K562 (cell line): ENCODE measurements at regions not wholly inside any gene's neighbourhood (a gene's known extent, or its start where the extent isn't known, plus 50 kb on each side); places are given as distances from the start of the nearest gene placed in this dataset.
A peak's percentile ranks its signal among the peaks of the same experiment; 100 is the strongest.

Source experiments
- ATF7 ChIP-seq: fragments of 450-650 bp; IDR thresholded peaks from 2 replicates; pipeline ENCODE4 v1.7.1; 2014; ENCODE audit warnings: mild to moderate bottlenecking, moderate library complexity
- BRCA1 ChIP-seq, 2 experiments: fragments of 450-650 bp in 1 of 2; sonication (generic) in 1 of 2; formaldehyde crosslinking in 1 of 2; IDR thresholded peaks; 2 replicates each; pipeline versions ENCODE4 v1.5.0 to v1.6.1; 2017 to 2020; ENCODE audit warnings: mild to moderate bottlenecking in 1 of 2, missing genetic modification reagents in 1 of 2
- CAMTA2 ChIP-seq: fragments of 250-450 bp; sonication (Bioruptor Pico); conservative IDR thresholded peaks from 2 replicates; pipeline ENCODE4 v1.5.1; 2022
- CEBPZ ChIP-seq: fragments of 150-350 bp; IDR thresholded peaks from 2 replicates; pipeline ENCODE4 v1.6.1; 2014; ENCODE audit warnings: low read depth, mild to moderate bottlenecking, low read length, borderline replicate concordance
- CXXC5 ChIP-seq: fragments of 250-450 bp; sonication (Bioruptor Pico); IDR thresholded peaks from 2 replicates; pipeline ENCODE4 v1.8.0; 2022; ENCODE audit warnings: inconsistent platforms, mild to moderate bottlenecking, moderate library complexity
- ETV5 ChIP-seq: sonication (generic); formaldehyde crosslinking; IDR thresholded peaks from 2 replicates; pipeline ENCODE4 v1.4.0; 2020; ENCODE audit warnings: low read depth, mild to moderate bottlenecking, missing genetic modification reagents
- KLF6 ChIP-seq: fragments of 250-450 bp; sonication (Bioruptor Pico); IDR thresholded peaks from 2 replicates; pipeline ENCODE4 v1.4.0; 2020; ENCODE audit warnings: mild to moderate bottlenecking, moderate library complexity, borderline replicate concordance
- L3MBTL2 ChIP-seq: fragments of 450-650 bp; IDR thresholded peaks from 2 replicates; pipeline ENCODE4 v1.6.1; 2016; ENCODE audit warnings: mild to moderate bottlenecking, moderate library complexity
- RAD51 ChIP-seq: fragments of 450-650 bp; IDR thresholded peaks from 2 replicates; pipeline ENCODE4 v1.7.1; 2016; ENCODE audit warnings: low read depth, mild to moderate bottlenecking, borderline replicate concordance
- RBM17 ChIP-seq: fragments of 200-400 bp; formaldehyde crosslinking; IDR thresholded peaks from 2 replicates; pipeline ENCODE4 v1.6.1; 2017; ENCODE audit warnings: low read depth, mild to moderate bottlenecking, low read length, borderline replicate concordance
- RBM34 ChIP-seq: fragments of 200-400 bp; formaldehyde crosslinking; IDR thresholded peaks from 2 replicates; pipeline ENCODE4 v1.6.1; 2018; ENCODE audit warnings: low read length, borderline replicate concordance; ENCODE audit not compliant: insufficient read depth
- RBM39 ChIP-seq: fragments of 200-400 bp; formaldehyde crosslinking; optimal IDR thresholded peaks from 2 replicates; pipeline ENCODE3; 2018; ENCODE audit warnings: low read depth, low read length
- RERE ChIP-seq: sonication (generic); formaldehyde crosslinking; IDR thresholded peaks from 2 replicates; pipeline ENCODE4 v1.8.0; 2023; ENCODE audit warnings: missing genetic modification reagents, mild to moderate bottlenecking, borderline replicate concordance
- SMARCA4 ChIP-seq: fragments of 450-650 bp; IDR thresholded peaks from 2 replicates; pipeline ENCODE4 v1.6.1; 2016
- SMARCC2 ChIP-seq: fragments of 450-650 bp; IDR thresholded peaks from 2 replicates; pipeline ENCODE4 v1.6.1; 2017; ENCODE audit warnings: antibody characterized with exemption, moderate library complexity, mild to moderate bottlenecking, low read depth
- SRSF7 ChIP-seq: fragments of 200-400 bp; formaldehyde crosslinking; optimal IDR thresholded peaks from 2 replicates; pipeline ENCODE3; 2017; ENCODE audit warnings: mild to moderate bottlenecking, low read depth, low read length
- TAF9B ChIP-seq: fragments of 450-650 bp; IDR thresholded peaks from 2 replicates; pipeline ENCODE4 v1.6.1; 2018; ENCODE audit warnings: mild to moderate bottlenecking; ENCODE audit not compliant: partially characterized antibody
- ZNF212 ChIP-seq: fragments of 450-650 bp; formaldehyde crosslinking; IDR thresholded peaks from 2 replicates; pipeline ENCODE4 v1.4.0; 2020; ENCODE audit warnings: mild to moderate bottlenecking
- ZNF445 ChIP-seq: fragments of 250-450 bp; sonication (Bioruptor Pico); IDR thresholded peaks from 2 replicates; pipeline ENCODE4 v1.4.0; 2020; ENCODE audit warnings: low read depth, mild to moderate bottlenecking, moderate library complexity
- ZNF583 ChIP-seq: fragments of 250-450 bp; sonication (Bioruptor Pico); IDR thresholded peaks from 2 replicates; pipeline ENCODE4 v1.4.0; 2020
- TF ChIP-seq, protein P1 (sequence below): fragments of 250-450 bp; sonication (Bioruptor Pico); IDR thresholded peaks from 2 replicates; pipeline ENCODE4 v1.4.0; 2020; ENCODE audit warnings: mild to moderate bottlenecking

DNA sequence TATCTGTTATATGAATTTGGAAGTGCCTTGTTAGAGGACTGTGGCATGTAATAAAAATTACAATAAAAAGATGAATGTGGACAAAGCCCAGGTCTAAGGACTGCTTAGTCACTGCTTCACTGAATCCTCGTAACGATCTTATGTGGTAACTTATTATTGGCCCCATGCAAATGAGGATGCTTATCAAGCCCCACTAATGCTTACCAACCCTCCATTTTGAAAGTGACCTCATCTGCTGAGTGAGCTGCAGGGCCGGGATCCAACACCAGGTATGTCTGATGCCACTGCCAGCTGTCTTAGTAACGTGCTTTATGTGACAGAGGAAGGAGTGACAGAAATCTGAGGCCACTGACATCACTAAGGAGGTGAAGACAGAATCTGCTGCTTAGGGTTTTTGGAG lies 65.3 kb upstream of the CCDC85A start (continued):
- TF ChIP-seq CAMTA2 (CRISPR knock-in tag), result no peak
- no peak for TF ChIP-seq ETV5 (CRISPR knock-in tag)
- no peak for TF ChIP-seq SMARCC2
- no peak for TF ChIP-seq RBM34
- no peak for TF ChIP-seq RERE (CRISPR knock-in tag)
- peak; percentile 47 for TF ChIP-seq TAF9B
- no peak for TF ChIP-seq RAD51
- peak; percentile 95 for TF ChIP-seq ATF7
- TF ChIP-seq ZNF583 (CRISPR knock-in tag), result no peak
- no peak for TF ChIP-seq CXXC5 (CRISPR knock-in tag)
- no peak for TF ChIP-seq CEBPZ
- no peak for TF ChIP-seq KLF6
- no peak for TF ChIP-seq SRSF7
- TF ChIP-seq RBM17, result no peak
- TF ChIP-seq ZNF212 (CRISPR knock-in tag), result no peak
- no peak for TF ChIP-seq L3MBTL2
- no peak for TF ChIP-seq RBM39
- TF ChIP-seq SMARCA4, result peak; percentile 36; the same call in 1 of the 2 replicates
- TF ChIP-seq ZNF445 (CRISPR knock-in tag), result no peak
- TF ChIP-seq, protein P1, sequence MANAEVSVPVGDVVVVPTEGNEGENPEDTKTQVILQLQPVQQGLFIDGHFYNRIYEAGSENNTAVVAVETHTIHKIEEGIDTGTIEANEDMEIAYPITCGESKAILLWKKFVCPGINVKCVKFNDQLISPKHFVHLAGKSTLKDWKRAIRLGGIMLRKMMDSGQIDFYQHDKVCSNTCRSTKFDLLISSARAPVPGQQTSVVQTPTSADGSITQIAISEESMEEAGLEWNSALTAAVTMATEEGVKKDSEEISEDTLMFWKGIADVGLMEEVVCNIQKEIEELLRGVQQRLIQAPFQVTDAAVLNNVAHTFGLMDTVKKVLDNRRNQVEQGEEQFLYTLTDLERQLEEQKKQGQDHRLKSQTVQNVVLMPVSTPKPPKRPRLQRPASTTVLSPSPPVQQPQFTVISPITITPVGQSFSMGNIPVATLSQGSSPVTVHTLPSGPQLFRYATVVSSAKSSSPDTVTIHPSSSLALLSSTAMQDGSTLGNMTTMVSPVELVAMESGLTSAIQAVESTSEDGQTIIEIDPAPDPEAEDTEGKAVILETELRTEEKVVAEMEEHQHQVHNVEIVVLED (CRISPR knock-in tag), result no peak
- TF ChIP-seq BRCA1 (IDR thresholded peaks at IDR 0.05), result no peak
- TF ChIP-seq BRCA1 (CRISPR knock-in tag; IDR thresholded peaks at IDR 0.05), result no peak
